GM21367 (cell line): ENCODE measurements at regions not wholly inside any gene's neighbourhood (a gene's known extent, or its start where the extent isn't known, plus 50 kb on each side); places are given as distances from the start of the nearest gene placed in this dataset.
"Not testable (repeated sequence)": the region's sequence is repeated elsewhere in the genome, so short reads cannot be mapped to it uniquely, and the experiment has no call there.

Experiments
- ATAC-seq: cut with Tn5 transposase; IDR thresholded peaks from one replicate; pipeline ENCODE4 v1.9.1; 2021; ENCODE audit not compliant: unreplicated experiment

GRCh38 chr10:44564361-44564760, 179.5 kb upstream of the CXCL12 start:
- ATAC-seq, result no peak

GRCh38 chr10:44564790-44565189, 179.9 kb upstream of the CXCL12 start:
- ATAC-seq, result no peak

- ATAC-seq, result no peak
Observed at GRCh38 chr10:44566786-44567185, 181.9 kb upstream of the CXCL12 start.

GRCh38 chr10:44567471-44567870, 182.6 kb upstream of the CXCL12 start:
- ATAC-seq, result no peak

GRCh38 chr10:44569193-44570091, 184.5 kb upstream of the CXCL12 start:
- no peak for ATAC-seq

GRCh38 chr10:44571701-44572100, 186.8 kb upstream of the CXCL12 start:
- ATAC-seq, result no peak

- no peak for ATAC-seq
Observed at GRCh38 chr10:44572146-44572545, 187.2 kb upstream of the CXCL12 start.

- no peak for ATAC-seq
Observed at GRCh38 chr10:44573821-44574220, 188.9 kb upstream of the CXCL12 start.

- no peak for ATAC-seq
Observed at GRCh38 chr10:44574596-44575480, 189.9 kb upstream of the CXCL12 start.

- ATAC-seq, result no peak
Observed at GRCh38 chr10:44575601-44576380, 190.9 kb upstream of the CXCL12 start.

GRCh38 chr10:44576702-44577191, 191.8 kb upstream of the CXCL12 start:
- no peak for ATAC-seq

GRCh38 chr10:44577533-44577932, 192.6 kb upstream of the CXCL12 start:
- no peak for ATAC-seq

GRCh38 chr10:44578271-44578670, 193.4 kb upstream of the CXCL12 start:
- ATAC-seq, result no peak

GRCh38 chr10:44578963-44579362, 194.1 kb upstream of the CXCL12 start:
- not testable (repeated sequence) for ATAC-seq

GRCh38 chr10:44581996-44582395, 197.1 kb upstream of the CXCL12 start:
- ATAC-seq, result no peak

- ATAC-seq, result no peak
Observed at GRCh38 chr10:44587488-44588318, 202.8 kb upstream of the CXCL12 start.

- no peak for ATAC-seq
Observed at GRCh38 chr10:44589181-44589943, 204.5 kb upstream of the CXCL12 start.

GRCh38 chr10:44589944-44590449, 205.1 kb upstream of the CXCL12 start:
- no peak for ATAC-seq

- ATAC-seq, result no peak
Observed at GRCh38 chr10:44591911-44592310, 207.0 kb upstream of the CXCL12 start.
